SK-N-SH (cell line): ENCODE measurements at regions not wholly inside any gene's neighbourhood (a gene's known extent, or its start where the extent isn't known, plus 50 kb on each side); places are given as distances from the start of the nearest gene placed in this dataset.

Source experiments
- EP300 ChIP-seq, 2 experiments: IDR thresholded peaks; 2 replicates each; pipeline versions ENCODE4 v1.4.0 to v1.6.1; 2012; ENCODE audit warnings: borderline replicate concordance in 1 of 2, low read depth in 1 of 2, low read length in 1 of 2
- GABPA ChIP-seq: IDR thresholded peaks from 2 replicates; pipeline ENCODE4 v1.4.0; 2012; ENCODE audit warnings: low read depth, mild to moderate bottlenecking
- MXI1 ChIP-seq: IDR thresholded peaks from 2 replicates; pipeline ENCODE4 v1.6.1; 2012; ENCODE audit warnings: mild to moderate bottlenecking, low read depth, low read length, improper control_type of control experiment
- NFIC ChIP-seq: IDR thresholded peaks from 2 replicates; pipeline ENCODE4 v1.4.0; 2012; ENCODE audit warnings: borderline replicate concordance
- POLR2AphosphoS5 ChIP-seq: IDR thresholded peaks from 2 replicates; pipeline ENCODE4 v1.6.1; 2012; ENCODE audit warnings: low read depth, low read length
- RFX5 ChIP-seq: IDR thresholded peaks from 2 replicates; pipeline ENCODE4 v1.6.1; 2012; ENCODE audit warnings: mild to moderate bottlenecking, improper control_type of control experiment, low read length
- TF ChIP-seq, protein P1 (sequence below): fragments of 200-600 bp; sonication (generic); IDR thresholded peaks from 2 replicates; pipeline ENCODE4 v1.6.1; 2017; ENCODE audit warnings: antibody characterized with exemption, mild to moderate bottlenecking, moderate library complexity

DNA sequence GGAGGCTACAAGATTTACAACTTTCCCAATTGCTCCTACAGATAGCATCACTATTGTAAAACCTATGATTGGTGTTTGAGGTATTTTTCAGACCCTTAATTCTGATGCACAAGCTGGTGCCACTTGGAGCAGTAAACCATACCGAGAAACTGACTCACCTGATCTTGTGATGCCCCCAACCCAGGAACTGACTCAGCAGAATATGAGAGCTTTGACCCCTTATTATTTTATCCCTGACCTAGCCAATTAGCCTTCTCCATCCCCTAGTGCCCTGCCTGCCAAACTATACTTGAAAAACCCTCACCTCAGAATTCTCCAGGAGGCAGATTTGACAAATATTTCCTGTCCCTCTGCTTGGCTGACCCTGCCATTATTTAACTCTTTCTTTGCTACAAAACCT, 585.9 kb upstream of the GHITM start:
- TF ChIP-seq MXI1 (no peak), POLR2AphosphoS5 (no peak), RFX5 (no peak), EP300 (IDR thresholded peaks at IDR 0.05; ENCODE audit: borderline replicate concordance in 1 of 2, low read depth in 1 of 2, low read length in 1 of 2) (no peak), GABPA (no peak), NFIC (no peak)
- TF ChIP-seq, protein P1, sequence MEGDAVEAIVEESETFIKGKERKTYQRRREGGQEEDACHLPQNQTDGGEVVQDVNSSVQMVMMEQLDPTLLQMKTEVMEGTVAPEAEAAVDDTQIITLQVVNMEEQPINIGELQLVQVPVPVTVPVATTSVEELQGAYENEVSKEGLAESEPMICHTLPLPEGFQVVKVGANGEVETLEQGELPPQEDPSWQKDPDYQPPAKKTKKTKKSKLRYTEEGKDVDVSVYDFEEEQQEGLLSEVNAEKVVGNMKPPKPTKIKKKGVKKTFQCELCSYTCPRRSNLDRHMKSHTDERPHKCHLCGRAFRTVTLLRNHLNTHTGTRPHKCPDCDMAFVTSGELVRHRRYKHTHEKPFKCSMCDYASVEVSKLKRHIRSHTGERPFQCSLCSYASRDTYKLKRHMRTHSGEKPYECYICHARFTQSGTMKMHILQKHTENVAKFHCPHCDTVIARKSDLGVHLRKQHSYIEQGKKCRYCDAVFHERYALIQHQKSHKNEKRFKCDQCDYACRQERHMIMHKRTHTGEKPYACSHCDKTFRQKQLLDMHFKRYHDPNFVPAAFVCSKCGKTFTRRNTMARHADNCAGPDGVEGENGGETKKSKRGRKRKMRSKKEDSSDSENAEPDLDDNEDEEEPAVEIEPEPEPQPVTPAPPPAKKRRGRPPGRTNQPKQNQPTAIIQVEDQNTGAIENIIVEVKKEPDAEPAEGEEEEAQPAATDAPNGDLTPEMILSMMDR = no peak
